Astrocyte of the spinal cord (primary cell): ENCODE measurements at regions not wholly inside any gene's neighbourhood (a gene's known extent, or its start where the extent isn't known, plus 50 kb on each side); places are given as distances from the start of the nearest gene placed in this dataset.

Experiments used
- DNase-seq: peaks from one replicate; pipeline ENCODE4 v3.0.0; 2011; ENCODE audit warnings: low read depth, low spot score
- H3K4me3 ChIP-seq: 2 replicates; pipeline ENCODE4 v1.5.1; 2011; ENCODE audit warnings: low read depth, mild to moderate bottlenecking, low read length, moderate library complexity
- in situ Hi-C: cut with HindIII; loops from 2 replicates; pipeline ENCODE4 v1.10.0; 2017; ENCODE audit warnings: low sequenced_read_pairs
- TF ChIP-seq, protein P1 (sequence below): IDR thresholded peaks from 2 replicates; pipeline ENCODE4 v1.5.1; 2012; ENCODE audit warnings: low read depth, mild to moderate bottlenecking, low read length, inconsistent platforms

DNA sequence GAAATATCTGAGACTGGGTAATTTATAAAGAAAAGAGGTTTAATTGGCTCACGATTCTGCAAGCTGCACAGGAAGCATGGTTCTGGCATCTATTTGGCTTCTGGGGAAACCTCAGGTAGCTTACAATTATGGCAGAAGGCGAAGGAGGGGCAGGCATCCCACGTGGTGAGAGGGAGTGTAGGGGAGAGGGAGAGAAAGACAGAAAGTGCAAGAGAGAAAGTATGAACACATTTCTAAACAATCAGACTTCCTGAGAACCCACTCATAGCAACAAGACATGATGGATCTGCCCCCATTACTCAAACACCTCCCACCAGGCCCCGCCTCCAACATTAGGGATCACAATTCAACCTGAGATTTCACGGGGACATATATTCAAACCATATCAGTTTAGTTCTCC, 107.4 kb downstream of the PERP start:
- in situ Hi-C loops = no loop called here
- TF ChIP-seq, protein P1, sequence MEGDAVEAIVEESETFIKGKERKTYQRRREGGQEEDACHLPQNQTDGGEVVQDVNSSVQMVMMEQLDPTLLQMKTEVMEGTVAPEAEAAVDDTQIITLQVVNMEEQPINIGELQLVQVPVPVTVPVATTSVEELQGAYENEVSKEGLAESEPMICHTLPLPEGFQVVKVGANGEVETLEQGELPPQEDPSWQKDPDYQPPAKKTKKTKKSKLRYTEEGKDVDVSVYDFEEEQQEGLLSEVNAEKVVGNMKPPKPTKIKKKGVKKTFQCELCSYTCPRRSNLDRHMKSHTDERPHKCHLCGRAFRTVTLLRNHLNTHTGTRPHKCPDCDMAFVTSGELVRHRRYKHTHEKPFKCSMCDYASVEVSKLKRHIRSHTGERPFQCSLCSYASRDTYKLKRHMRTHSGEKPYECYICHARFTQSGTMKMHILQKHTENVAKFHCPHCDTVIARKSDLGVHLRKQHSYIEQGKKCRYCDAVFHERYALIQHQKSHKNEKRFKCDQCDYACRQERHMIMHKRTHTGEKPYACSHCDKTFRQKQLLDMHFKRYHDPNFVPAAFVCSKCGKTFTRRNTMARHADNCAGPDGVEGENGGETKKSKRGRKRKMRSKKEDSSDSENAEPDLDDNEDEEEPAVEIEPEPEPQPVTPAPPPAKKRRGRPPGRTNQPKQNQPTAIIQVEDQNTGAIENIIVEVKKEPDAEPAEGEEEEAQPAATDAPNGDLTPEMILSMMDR = no peak
- DNase-seq = no peak
- H3K4me3 ChIP-seq = no peak overlapping the region

DNA sequence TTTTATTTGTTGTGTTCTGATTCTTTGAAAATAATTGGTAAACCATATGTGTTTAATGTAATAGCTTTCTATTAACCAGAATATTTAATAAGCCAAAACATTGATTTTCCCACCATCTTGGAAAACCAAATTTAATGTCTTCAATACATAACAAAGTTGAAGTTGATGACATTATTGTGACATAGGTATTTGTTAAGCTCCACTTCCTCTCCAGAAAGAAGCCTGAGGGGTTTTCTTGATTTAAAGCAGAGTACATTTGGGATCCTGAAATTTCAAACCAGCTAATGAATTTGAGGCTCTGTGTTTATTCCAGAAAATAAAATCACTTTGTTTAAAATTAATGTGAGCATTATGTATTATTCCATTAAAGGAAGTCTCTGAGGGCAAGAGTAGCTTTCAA, 106.3 kb downstream of the PERP start:
- no peak overlapping the region for H3K4me3 ChIP-seq
- in situ Hi-C loops = no loop called here
- TF ChIP-seq, protein P1 = no peak
- no peak for DNase-seq

DNA sequence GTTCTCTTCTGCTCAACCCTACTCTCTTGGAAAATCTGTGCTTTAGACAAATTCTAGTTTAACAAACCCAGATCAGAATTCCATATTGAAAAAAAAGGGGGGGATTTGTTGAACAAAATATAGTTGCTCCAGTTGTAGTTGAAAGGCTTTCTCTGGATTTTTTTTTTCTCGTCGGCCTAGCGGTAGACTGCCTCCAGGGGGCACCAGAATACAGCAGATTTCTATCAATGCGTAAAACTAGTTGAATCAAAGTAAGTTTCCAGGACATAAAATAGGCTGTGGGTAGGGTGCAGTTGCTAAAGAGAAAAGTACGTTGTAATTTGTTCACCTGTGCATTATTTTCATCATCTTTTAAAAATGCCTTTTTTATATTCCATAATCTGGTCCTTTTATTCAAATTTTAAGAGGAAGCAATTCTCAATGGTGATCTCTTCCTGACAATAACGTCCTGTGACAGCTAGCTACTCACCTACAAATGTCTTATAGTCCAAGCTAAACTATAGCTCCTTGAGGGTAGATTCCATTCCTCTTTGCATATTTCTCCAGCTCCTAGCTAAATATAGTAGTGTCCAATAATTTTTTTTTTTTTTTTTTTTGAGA, 105.4 kb downstream of the PERP start:
- TF ChIP-seq, protein P1 = peak; percentile 94
- DNase-seq = peak; percentile 64
- in situ Hi-C loops = no loop called here
- H3K4me3 ChIP-seq = no peak overlapping the region

DNA sequence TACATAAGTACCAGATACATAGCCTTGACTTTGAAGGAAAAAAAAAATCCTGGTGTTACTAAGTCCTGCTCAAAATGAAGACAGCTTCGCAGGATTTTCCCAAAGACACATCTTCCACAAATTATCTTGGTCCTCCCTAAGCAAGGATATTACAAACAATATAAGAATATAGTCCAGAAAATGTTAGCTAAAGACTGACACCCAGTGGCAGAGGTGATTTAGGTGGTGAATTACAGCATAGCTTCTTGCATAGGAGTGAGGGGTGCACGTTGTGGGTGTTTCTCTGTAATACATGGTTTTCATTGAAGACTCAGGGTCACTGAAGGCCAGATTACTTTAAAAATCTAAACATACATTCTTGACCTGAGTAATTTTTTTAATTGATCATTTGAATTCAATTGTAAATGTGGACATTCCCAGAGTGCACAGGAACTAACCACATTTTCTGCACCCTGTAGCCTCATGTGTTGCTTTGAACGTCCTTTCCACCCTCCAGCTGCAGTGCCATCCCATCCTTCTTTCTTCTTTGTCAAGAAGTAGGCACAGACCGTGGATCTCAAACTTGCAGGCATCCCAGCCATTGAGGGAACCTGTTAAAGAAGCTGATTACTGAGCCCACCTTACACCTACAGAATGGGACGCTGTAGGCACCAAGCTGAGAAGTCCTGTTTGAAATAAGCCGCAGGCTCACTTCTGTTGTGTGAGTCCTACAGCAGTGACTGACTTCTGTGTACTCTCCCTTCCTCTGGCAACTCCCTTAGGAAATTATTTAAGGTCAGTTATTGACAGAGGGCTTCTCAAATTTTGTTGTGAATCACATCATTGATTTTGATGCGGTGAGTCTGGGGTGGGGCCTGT, 102.6 kb downstream of the PERP start:
- TF ChIP-seq, protein P1 = peak; percentile 56
- no peak overlapping the region for H3K4me3 ChIP-seq
- in situ Hi-C loops = no loop called here
- DNase-seq = peak; percentile 33

DNA sequence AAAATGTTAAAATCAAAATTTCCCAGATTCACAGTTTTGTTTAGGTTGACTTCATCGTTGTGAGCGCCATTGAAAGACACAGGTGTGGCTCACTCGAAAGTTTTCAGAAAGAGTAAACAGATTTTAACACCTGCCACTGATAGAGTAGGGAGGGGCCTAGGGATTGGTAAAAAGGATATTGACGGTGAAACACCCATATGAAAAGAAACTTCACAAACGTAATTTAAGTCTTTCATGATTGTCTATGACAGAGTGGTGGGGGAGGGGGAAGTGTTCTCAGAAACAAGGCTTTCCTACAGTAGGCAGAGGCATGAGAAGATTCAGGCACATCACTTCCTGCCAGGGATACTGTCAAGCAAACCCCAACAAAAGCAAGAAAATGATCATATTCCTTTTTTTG, 101.4 kb downstream of the PERP start:
- in situ Hi-C loops = no loop called here
- DNase-seq = no peak
- H3K4me3 ChIP-seq = no peak overlapping the region
- TF ChIP-seq, protein P1 = no peak

DNA sequence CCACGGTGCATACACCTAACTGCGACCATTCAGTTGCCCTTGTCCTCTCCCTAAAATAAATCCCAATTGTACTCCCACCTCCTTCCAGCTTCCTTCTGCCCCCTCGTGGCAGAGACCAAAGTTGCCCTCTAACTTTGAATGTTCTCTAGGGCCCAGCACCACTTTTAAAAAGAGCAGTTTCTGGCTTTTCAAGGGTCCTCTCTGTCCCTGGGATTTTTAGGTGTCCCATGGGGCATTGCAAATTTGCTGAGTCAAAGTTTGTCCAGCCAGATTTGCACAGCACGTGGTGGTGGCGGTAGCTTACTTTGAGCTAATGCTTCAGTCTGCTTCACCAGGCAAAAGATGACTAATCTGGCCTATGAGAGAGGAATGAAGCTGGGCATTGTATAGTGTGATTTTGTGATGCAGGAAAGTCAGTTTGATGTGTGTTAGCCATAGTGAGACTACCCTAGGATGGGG, 100.2 kb downstream of the PERP start:
- H3K4me3 ChIP-seq = no peak overlapping the region
- TF ChIP-seq, protein P1 = peak; percentile 77
- peak; percentile 33 for DNase-seq
- in situ Hi-C loops = no loop called here
